Testis (tissue), 2 donors: ENCODE measurements at regions not wholly inside any gene's neighbourhood (a gene's known extent, or its start where the extent isn't known, plus 50 kb on each side); places are given as distances from the start of the nearest gene placed in this dataset.

Source experiments
- CTCF ChIP-seq, 3 experiments: fragments of 450-650 bp in 2 of 3; fragments of 200-600 bp in 1 of 3; sonication (generic) in 1 of 3; IDR thresholded peaks; one replicate each; pipeline ENCODE4 v1.5.1; 2016 to 2019; ENCODE audit warnings: antibody characterized with exemption in 3 of 3, mild to moderate bottlenecking in 2 of 3, moderate library complexity in 1 of 3
- POLR2A ChIP-seq: fragments of 450-650 bp; IDR thresholded peaks from one replicate; pipeline ENCODE4 v1.6.1; 2017; ENCODE audit warnings: antibody characterized with exemption, mild to moderate bottlenecking, moderate library complexity

- TF ChIP-seq POLR2A = no peak
- TF ChIP-seq CTCF (IDR thresholded peaks at IDR 0.05) = no peak
These were observed 741.9 kb downstream of the RFPL4B start for GRCh38 chr6:113089056-113089455.
